ENCODE measurements at regions not wholly inside any gene's neighbourhood (a gene's known extent, or its start where the extent isn't known, plus 50 kb on each side); places are given as distances from the start of the nearest gene placed in this dataset.

- TF ChIP-seq POLR2A (IDR thresholded peaks at IDR 0.05) (no peak), CTCF (IDR thresholded peaks at IDR 0.05 in 4 of 5, conservative IDR thresholded peaks at IDR 0.05 in 1 of 5) (no peak)
These were observed 637.9 kb downstream of the FAT4 start for GRCh38 chr4:125952631-125953030.
